Activated CD4-positive, alpha-beta T cell treated with anti-CD3 and anti-CD28 coated beads, Interleukin-2, amount 50 U/mL, for 4 hours (primary cell): ENCODE measurements at regions not wholly inside any gene's neighbourhood (a gene's known extent, or its start where the extent isn't known, plus 50 kb on each side); places are given as distances from the start of the nearest gene placed in this dataset.
"Not testable (repeated sequence)": the region's sequence is repeated elsewhere in the genome, so short reads cannot be mapped to it uniquely, and the experiment has no call there.

ENCODE experiments used
- DNase-seq, 2 experiments: peaks; one replicate each; pipeline ENCODE4 v3.0.0-alpha.2; 2020

GRCh38 chr6:139917951-139918630 is 543.6 kb upstream of the CITED2 start:
- DNase-seq, result no peak

GRCh38 chr6:139914910-139915309 is 540.5 kb upstream of the CITED2 start:
- no peak for DNase-seq

- no peak for DNase-seq
These were observed 538.4 kb upstream of the CITED2 start for GRCh38 chr6:139912735-139913400.

- DNase-seq, result no peak
These were observed 535.5 kb upstream of the CITED2 start for GRCh38 chr6:139909992-139910391.

GRCh38 chr6:139905404-139906052 is 531.1 kb upstream of the CITED2 start:
- DNase-seq, result no peak

- no peak for DNase-seq
These were observed 530.1 kb upstream of the CITED2 start for GRCh38 chr6:139904568-139904967.

GRCh38 chr6:139904158-139904533 is 529.7 kb upstream of the CITED2 start:
- DNase-seq, result no peak

- no peak for DNase-seq
These were observed 529.1 kb upstream of the CITED2 start for GRCh38 chr6:139903411-139904157.

- no peak for DNase-seq
These were observed 520.9 kb upstream of the CITED2 start for GRCh38 chr6:139895205-139895793.

- no peak for DNase-seq
These were observed 519.8 kb upstream of the CITED2 start for GRCh38 chr6:139894271-139894670.

- DNase-seq, result no peak
These were observed 517.0 kb upstream of the CITED2 start for GRCh38 chr6:139891471-139891870.

GRCh38 chr6:139888681-139889122 is 514.3 kb upstream of the CITED2 start:
- no peak for DNase-seq

- DNase-seq, result no peak
These were observed 512.8 kb upstream of the CITED2 start for GRCh38 chr6:139887275-139887674.

- DNase-seq, result no peak
These were observed 511.9 kb upstream of the CITED2 start for GRCh38 chr6:139886396-139886795.

GRCh38 chr6:139885909-139886308 is 511.5 kb upstream of the CITED2 start:
- DNase-seq, result no peak

GRCh38 chr6:139883776-139884175 is 509.3 kb upstream of the CITED2 start:
- DNase-seq, result no peak

- DNase-seq, result no peak
These were observed 508.7 kb upstream of the CITED2 start for GRCh38 chr6:139882977-139883728.

GRCh38 chr6:139882234-139882633 is 507.8 kb upstream of the CITED2 start:
- DNase-seq, result no peak

GRCh38 chr6:139881728-139882211 is 507.3 kb upstream of the CITED2 start:
- DNase-seq, result no peak

- no peak for DNase-seq
These were observed 506.8 kb upstream of the CITED2 start for GRCh38 chr6:139881236-139881635.

- no peak for DNase-seq
These were observed 505.4 kb upstream of the CITED2 start for GRCh38 chr6:139879823-139880356.

GRCh38 chr6:139879241-139879640 is 504.8 kb upstream of the CITED2 start:
- not testable (repeated sequence) for DNase-seq
